ENCODE measurements at regions not wholly inside any gene's neighbourhood (a gene's known extent, or its start where the extent isn't known, plus 50 kb on each side); places are given as distances from the start of the nearest gene placed in this dataset.

GRCh38 chr13:54394908-54395307, 1366.3 kb downstream of the OLFM4 start:
- TF ChIP-seq KLF16 (tag by site-specific recombination; IDR thresholded peaks at IDR 0.05) (no peak), ZNF561 (tag by site-specific recombination; IDR thresholded peaks at IDR 0.05; ENCODE audit: borderline replicate concordance) (no peak), MYNN (tag by site-specific recombination; IDR thresholded peaks at IDR 0.05; ENCODE audit: borderline replicate concordance) (no peak), ZNF239 (tag by site-specific recombination; IDR thresholded peaks at IDR 0.05) (no peak), CTCF (tag by site-specific recombination; IDR thresholded peaks at IDR 0.05) (no peak), ZNF777 (tag by site-specific recombination; IDR thresholded peaks at IDR 0.05; ENCODE audit: borderline replicate concordance) (no peak), TRIM28 (IDR thresholded peaks at IDR 0.05; ENCODE audit: borderline replicate concordance, low read length) (no peak)
